HG03378 (cell line): ENCODE measurements at regions not wholly inside any gene's neighbourhood (a gene's known extent, or its start where the extent isn't known, plus 50 kb on each side); places are given as distances from the start of the nearest gene placed in this dataset.

ENCODE experiments used
- ATAC-seq: cut with Tn5 transposase; IDR thresholded peaks from one replicate; pipeline ENCODE4 v1.9.1; 2021; ENCODE audit warnings: mild to moderate bottlenecking, moderate library complexity; ENCODE audit not compliant: unreplicated experiment

DNA sequence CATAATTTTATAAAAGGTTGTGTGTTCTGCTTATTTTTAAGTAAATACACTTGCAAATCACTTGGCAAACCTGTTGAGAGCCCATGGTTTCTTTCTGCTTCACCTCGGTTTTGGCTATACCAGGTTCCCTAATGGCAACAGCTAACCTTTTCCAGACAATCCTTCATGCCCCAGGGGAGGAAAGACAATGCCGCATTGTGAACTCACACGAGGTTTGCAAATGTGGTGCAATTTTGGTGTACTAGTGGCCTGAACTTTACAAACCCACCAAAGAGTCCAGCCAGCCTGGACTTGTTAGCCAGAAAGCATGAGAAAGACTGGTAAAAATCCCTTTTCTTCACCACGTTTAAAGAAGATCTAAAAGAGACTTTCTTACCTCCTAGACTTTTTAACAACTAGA, 84.8 kb upstream of the SOX4 start:
- no peak for ATAC-seq

DNA sequence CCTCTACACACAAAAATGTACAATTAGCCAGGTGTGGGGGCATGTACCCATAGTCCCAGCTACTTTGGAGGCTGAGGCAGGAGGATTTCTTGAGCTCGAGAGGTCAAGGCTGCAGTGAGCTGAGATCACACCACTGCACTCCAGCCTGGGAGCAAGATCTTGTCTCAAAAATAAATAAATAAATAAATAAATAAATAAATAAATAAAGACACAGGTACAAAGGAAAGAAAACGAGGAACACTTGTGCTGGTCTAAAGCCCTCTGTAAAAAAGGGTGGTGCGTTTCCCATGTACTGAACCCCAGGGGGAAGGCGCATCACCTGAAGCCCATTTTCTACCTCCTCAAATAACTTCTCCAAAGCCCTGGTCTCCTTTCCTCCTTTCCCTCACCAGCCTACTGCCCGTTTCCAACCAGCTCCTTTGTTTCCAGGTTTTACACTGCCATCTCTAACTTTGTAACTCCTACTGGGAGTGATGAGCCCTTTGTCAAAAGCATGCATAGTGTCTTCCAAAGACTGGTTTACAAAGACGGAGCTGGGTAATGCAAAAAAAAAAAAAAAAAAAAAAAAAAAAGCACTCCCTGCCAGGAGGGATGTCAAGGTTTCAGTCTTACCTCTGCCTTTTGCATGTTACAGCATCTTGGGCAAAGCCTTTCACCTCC, 81.5 kb upstream of the SOX4 start:
- no peak for ATAC-seq

DNA sequence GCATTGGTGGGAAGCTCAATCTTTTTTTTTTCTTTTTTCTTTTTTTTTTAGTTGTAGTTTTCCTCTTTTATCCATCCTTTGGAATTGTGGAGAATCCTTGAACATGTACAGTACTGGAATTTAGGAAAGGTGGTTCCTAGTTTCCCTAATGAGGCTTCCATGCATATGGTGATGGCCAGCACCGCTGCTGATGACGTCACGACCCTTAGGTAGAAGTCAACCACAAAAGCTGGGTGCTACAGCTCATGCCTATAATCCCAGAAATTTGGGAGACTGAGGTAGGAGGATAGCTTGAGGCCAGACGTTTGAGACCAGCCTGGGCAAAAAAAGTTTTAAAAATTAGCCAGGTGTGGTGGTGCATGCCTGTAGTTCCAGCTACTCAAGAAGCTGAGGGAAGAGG, 79.3 kb upstream of the SOX4 start:
- ATAC-seq: no peak

DNA sequence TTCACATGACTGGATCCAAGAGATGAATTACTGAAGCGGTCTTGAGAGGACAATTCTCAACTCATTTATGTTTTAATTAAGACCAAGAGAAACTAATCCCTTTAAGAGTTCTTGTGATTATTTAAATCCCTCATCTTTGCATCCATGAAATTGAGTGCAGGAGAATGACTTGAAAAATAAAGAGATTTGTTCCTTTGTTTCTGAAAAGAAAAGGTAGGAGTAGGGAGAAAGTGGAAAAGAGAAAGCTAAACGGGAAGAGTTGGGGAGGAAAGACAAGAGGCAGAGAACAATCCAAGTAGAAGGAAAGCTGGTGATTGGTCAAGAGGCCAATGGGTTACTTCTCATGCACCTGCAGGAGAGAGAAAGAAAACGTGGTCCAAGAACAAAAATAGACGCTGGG, 75.2 kb upstream of the SOX4 start:
- no peak for ATAC-seq

DNA sequence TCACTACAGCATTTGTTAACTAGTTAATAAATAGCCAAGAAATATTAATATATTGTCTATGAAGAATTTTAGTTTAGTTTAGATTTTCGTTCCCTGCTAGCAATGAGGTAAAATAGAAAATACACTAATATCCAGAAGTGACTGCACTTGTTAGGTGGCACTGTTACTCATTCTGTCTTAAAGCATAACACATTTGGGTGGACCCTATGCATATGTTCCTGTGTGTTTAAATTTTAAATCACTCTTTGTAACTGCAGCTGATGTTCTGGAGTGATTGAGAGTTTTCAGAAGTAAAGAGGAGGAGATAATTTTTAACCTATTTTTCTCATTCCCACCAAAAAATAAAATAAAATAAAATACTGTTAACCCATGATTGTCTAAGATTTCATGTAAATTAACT, 73.9 kb upstream of the SOX4 start:
- no peak for ATAC-seq

DNA sequence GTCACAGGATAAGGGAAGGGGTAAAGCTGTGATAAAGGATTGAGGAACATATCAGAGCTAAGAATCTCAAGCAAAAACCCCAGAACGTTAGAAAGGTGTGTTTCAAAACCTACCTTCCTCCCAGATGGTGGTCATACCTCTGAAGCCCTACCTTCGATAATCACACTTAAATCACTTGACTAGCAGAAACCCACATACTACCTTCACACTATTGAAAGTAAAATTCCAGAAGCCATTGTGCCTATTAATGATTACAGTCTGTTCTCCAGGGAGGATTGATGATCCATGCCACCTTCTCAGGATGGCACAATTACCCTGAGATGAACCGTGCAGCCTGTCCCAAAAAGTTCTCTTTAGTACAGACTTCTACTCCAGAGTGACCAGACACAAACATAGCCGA, 72.3 kb upstream of the SOX4 start:
- no peak for ATAC-seq

DNA sequence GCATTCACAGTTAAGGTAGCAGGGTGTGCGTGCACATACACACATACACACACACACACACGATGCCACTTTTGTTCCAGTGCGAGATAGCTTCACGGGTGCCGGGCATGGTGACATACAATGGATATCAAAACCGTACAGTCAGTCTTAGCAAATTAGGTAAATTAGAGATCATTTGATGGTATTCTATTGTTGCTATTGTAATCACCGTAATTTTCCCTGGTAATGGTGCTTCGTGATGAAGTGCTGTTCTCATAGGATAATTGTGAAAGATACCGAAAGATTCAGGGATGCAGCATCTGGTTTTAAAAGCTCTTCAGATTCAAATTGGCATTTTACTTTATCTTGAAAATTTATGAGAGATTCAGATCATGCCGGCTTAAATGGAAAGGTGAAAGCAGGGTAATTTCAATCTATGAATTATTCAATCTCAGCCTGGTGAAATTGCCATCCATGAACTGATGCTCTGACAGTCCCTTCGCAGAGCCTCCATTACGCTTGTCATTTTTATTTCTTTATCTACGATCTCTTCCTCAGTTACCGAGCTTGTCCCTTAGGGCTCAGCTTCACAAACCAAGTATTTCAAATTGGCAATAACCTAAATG, 71.3 kb upstream of the SOX4 start:
- no peak for ATAC-seq

DNA sequence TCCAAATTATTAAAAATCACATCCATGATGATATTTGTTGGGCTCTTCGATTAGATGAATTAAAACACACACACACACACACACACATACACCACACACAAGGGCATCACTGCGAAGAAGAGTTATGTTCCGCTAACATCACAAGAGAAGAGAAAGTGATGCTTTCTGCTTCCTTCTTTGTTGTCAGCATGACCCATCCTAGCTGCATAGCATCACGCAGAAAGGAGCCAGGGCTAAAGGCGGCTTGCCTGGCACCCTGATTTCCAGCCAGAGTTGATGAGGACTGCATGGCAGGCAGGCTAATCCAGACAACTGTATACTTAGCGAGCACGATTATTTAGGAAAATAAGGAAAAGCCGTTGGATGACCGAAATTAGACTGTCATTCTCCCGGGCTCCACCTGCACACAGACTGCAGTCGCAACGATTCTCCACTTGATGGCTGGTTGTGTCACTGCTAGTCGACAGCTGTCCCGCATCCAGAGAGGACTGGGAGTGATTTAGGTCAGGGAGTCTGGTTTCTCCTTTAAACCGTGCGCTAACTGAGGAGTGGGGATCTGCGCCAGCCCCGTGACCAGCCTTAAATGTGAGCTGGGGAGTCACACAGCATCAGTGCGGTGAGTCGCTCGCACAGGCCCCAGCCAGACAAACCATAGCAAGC, 70.6 kb upstream of the SOX4 start:
- ATAC-seq: no peak

DNA sequence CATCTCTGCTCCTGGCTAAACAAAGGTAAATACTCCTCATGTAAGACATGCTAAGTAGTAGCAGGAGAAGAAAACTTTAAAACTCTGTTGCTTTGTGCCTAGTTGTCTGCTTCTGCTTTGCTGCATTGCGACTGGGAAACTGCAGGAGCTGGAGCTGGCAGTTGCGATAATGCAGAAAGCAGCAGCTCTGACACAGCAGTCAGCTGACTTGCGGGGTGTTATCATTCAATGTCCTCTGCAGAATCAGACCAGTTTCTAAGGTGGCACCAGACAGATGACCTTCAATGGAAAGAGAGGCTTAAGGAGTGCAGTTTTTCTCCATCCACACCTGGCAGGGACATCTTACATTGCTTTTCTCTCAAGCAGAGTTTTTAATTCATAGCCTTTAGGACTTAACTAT, 69.9 kb upstream of the SOX4 start:
- no peak for ATAC-seq

DNA sequence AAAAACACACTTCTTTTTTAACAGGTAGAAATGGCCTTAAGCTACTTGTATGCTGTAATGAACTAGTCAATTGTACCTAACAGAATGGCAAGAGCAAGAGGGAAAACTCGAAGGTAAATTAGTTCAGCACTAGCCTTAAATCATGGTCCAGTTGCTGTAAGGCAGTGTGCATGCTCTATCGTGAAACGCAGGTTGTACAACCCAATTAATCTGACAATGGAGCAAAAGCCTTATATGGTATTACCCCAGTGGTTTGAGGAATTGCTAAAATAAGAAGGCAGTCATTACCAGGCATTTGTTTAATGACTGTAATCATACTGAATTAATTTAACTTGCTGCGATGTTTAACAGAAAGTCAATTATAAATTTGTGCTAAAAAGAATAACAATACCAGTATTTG, 69.3 kb upstream of the SOX4 start:
- no peak for ATAC-seq

DNA sequence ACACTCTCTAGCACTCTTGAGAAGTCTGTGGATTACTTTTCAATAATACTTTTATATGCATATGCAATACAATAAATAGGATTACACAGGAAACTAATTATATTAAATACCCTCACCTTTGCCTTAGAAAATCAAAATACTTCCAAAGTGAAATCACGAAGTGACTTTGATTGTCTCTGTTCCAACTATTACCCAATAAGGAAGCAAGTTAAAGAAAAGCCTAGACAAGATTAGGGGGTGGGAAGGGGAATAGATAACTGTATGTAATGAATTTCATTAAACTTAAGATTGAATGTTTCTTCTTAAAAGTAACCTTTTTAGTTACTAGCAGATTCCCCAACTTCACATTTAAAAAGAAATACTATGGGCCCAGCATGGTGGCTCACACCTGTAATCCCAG, 66.6 kb upstream of the SOX4 start:
- no peak for ATAC-seq

DNA sequence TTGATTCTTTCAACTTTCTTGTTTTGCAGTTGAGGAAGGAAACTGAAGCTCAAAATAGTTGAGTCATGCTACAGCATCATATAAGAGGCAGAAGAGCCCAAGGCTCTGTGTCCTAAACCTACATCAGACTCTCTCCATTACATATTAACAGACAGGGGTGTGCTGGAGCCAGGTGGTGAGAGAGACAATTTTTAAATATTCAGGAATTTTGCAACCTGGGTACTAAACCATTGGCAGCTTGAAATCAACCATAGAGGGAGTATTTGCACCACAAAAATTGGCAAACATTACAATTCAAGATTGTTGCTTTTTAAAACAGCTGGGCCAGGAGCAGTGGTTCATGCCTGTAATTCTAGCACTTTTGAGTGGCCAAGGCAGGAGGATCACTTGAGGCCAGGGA, 65.8 kb upstream of the SOX4 start:
- ATAC-seq: no peak

DNA sequence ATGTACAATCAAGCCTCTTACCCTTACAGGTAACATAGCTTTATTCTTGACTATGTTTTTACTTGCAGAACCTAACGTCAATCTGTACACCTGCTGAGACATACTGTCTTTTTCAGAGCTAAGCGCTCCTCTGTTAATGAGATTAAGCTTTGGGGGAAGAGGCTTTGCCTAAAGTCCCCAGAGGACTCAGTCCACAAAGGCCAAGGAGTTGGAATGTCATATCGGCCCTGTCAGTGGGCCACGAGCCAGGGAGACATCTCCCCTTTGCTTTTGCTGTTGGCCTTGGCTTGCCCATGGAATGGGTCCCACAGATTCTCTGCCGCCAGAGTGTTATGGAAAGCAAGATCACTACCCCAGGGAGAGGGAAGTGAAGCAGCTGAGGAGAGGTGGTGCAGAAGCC, 64.1 kb upstream of the SOX4 start:
- no peak for ATAC-seq

DNA sequence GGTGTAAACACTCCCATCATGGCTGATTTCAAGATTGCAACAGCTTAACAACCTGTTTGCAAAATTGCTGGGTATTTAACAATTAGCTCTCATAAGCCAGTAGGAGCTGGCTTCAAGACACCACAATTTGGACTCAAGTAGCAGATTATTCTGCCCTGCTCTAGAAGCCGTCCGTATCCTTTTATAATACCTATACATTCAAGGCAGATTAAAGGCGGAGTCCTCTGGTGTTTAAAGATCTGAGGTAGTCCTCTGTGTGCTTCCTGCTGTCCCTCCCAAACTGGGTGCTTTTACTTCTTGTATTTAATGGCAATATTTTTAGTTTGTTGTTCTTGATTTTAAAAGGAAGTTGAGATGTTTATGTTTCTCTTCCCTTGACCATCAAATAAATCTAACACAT, 62.2 kb upstream of the SOX4 start:
- ATAC-seq: no peak

DNA sequence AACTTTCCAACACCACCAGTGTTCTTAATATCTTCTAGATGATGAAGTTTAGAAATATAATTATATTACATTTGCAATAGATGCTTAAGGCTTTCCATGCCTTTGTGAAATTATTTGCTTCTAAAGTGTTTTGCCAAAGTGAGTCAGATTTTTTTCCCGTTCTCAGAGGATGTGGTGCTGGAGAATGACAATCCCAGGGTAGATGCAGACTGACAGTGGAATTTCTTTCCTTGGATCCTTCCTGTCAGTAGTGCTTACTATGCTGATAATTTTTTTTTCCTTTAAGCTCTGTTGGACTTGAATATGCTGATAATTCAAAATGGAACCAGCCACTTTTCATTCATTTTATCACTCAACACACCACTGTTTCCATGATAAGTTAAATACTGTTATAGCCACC, 59.9 kb upstream of the SOX4 start:
- no peak for ATAC-seq

DNA sequence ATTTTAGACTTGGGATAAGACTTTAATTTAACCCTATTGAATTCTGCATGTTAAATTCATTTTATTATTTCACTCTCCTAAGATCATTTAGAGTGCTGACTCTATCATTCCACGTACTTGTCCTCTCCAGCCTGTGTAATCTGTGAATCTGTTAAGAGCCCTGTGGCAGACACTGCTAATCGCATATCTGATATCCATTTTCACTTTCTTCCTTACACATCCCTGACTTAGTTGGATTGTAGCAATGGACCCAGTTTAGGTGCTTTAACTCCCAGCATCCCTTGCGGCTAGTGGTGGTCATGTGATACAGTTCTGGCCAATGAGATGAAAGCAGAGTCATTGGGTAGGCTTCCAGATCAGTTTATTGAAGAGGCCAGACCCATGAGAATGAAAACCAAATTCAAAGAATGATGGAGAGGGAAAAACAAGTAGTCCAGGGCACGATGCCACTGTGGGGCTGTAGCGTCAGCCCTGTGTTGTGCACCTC, 57.2 kb upstream of the SOX4 start:
- no peak for ATAC-seq

DNA sequence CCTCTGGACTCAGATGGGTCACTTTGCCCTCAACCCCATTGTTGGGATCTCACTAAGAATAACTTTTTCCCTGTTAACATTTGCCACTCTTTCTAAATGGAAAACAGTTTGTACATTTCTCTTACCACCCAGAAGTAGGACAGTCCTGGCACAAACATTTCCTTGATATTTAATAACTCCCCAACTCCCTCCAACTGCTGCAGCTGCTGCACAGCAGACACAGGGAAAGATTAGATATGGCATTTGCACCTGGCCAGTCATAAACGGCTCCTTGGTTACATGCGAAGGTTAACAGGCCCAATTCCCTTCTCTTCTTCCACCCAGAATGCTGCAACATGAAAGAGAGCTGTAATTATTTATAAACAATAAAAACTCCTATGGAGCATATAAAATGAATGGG, 55.9 kb upstream of the SOX4 start:
- ATAC-seq: no peak

DNA sequence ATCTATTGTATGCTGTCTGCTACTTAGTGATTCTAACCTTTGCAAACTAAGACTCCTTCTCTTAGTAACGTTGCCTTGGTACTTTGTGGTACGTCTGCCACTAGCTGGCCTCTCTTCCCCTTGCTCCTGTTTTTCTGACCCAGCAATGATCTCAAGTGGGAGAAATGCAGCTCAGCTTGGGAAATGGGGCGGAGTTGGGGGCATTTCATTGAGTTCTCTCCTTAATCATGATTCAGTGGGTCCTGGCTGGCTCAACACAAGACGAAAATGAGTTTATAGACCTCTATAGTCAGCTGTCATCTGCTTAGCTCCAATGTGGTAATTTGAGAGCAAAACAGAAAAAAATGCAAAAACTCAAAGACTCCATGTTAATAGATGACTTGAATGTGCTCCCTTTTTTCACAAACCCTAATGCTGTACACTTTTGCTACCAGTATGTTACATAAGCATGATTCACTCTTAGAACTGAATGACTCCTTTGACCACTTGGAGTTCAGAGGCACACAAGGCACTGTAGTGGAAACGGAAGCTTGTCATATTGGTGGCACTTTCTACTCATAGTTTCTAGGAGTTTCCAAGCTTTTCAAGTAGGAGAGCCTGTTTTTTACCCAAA, 55.3 kb upstream of the SOX4 start:
- no peak for ATAC-seq

DNA sequence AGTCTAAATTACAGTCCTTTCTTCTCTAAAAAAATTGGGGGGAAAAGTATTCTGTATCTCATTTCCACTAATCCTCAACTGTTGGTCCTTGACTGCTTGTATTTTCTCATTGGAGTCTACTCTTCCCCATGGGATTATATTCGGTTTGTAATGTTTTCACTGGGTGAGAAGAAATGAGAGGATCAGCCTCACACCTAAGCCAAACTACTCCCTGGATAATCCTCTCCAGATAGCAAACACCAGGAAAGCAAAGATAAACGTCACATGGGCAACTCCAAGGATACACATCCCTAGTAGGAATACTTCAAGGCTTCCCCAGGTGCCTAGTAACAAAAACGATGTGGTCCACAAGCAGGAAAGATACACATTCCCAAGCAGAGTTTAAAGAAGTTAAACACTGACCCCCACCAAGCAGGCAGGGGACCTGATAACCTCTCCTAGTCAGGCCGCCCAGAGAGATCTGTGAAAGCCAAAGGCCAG, 53.9 kb upstream of the SOX4 start:
- ATAC-seq: no peak
